Endothelial cell of umbilical vein (primary cell): ENCODE measurements at regions not wholly inside any gene's neighbourhood (a gene's known extent, or its start where the extent isn't known, plus 50 kb on each side); places are given as distances from the start of the nearest gene placed in this dataset.

Source experiments
- EZH2 ChIP-seq: IDR thresholded peaks from 2 replicates; pipeline ENCODE4 v1.6.1; 2012; ENCODE audit warnings: borderline replicate concordance, low read depth, mild to moderate bottlenecking, moderate library complexity, low read length, inconsistent platforms; ENCODE audit not compliant: severe bottlenecking
- GATA2 ChIP-seq: IDR thresholded peaks from 2 replicates; pipeline ENCODE4 v1.7.0; 2011; ENCODE audit warnings: low read depth, mild to moderate bottlenecking, moderate library complexity, mixed read lengths, low read length; ENCODE audit not compliant: insufficient read length, insufficient read depth
- JUN ChIP-seq: IDR thresholded peaks from 2 replicates; pipeline ENCODE4 v1.6.1; 2011; ENCODE audit warnings: borderline replicate concordance, low read depth; ENCODE audit not compliant: insufficient read length, insufficient read depth
- POLR2A ChIP-seq: IDR thresholded peaks from 2 replicates; pipeline ENCODE4 v1.6.1; 2012; ENCODE audit warnings: low read depth, mild to moderate bottlenecking, control low read depth, low read length
- POLR2AphosphoS5 ChIP-seq: IDR thresholded peaks from 2 replicates; pipeline ENCODE4 v1.6.1; 2012; ENCODE audit warnings: low read depth, mild to moderate bottlenecking, control low read depth, low read length, moderate library complexity; ENCODE audit not compliant: insufficient read depth
- TF ChIP-seq, protein P1 (sequence below), 2 donors: IDR thresholded peaks; 1 replicate in 1 of 2; 2 replicates in 1 of 2; pipeline ENCODE4 v1.5.1; 2011; ENCODE audit warnings: low read length in 2 of 2, mild to moderate bottlenecking in 2 of 2, moderate library complexity in 2 of 2, control low read depth in 1 of 2, inconsistent platforms in 1 of 2, low read depth in 1 of 2; ENCODE audit not compliant: insufficient read depth in 1 of 2; ENCODE audit errors: extremely low read depth in 1 of 2

DNA sequence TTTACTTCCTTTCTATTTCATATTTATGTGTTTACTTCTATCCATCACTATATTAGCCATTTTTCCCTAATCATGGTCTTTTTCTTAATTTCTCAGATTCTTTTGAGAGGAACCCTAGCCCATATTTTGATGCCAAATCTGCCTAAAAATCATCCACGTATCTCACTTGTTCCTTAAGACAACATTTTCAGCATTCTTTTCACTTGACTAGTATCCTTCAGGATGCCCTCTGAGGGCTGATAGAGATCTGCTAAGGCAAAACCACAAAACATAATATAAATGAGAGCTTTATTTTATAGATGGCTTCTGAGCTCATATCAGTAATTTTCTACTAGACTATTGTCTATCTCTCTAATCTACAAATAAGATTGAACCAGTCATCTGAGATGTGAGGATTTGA lies 341.9 kb downstream of the GPM6A start:
- no peak for TF ChIP-seq POLR2A
- TF ChIP-seq, protein P1, sequence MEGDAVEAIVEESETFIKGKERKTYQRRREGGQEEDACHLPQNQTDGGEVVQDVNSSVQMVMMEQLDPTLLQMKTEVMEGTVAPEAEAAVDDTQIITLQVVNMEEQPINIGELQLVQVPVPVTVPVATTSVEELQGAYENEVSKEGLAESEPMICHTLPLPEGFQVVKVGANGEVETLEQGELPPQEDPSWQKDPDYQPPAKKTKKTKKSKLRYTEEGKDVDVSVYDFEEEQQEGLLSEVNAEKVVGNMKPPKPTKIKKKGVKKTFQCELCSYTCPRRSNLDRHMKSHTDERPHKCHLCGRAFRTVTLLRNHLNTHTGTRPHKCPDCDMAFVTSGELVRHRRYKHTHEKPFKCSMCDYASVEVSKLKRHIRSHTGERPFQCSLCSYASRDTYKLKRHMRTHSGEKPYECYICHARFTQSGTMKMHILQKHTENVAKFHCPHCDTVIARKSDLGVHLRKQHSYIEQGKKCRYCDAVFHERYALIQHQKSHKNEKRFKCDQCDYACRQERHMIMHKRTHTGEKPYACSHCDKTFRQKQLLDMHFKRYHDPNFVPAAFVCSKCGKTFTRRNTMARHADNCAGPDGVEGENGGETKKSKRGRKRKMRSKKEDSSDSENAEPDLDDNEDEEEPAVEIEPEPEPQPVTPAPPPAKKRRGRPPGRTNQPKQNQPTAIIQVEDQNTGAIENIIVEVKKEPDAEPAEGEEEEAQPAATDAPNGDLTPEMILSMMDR (IDR thresholded peaks at IDR 0.05; ENCODE audit: extremely low read depth in 1 of 2, insufficient read depth in 1 of 2, low read depth in 1 of 2, low read length in 2 of 2): no peak
- TF ChIP-seq JUN: no peak
- TF ChIP-seq EZH2: no peak
- TF ChIP-seq GATA2: no peak
- no peak for TF ChIP-seq POLR2AphosphoS5
